ENCODE measurements at regions not wholly inside any gene's neighbourhood (a gene's known extent, or its start where the extent isn't known, plus 50 kb on each side); places are given as distances from the start of the nearest gene placed in this dataset.

DNA sequence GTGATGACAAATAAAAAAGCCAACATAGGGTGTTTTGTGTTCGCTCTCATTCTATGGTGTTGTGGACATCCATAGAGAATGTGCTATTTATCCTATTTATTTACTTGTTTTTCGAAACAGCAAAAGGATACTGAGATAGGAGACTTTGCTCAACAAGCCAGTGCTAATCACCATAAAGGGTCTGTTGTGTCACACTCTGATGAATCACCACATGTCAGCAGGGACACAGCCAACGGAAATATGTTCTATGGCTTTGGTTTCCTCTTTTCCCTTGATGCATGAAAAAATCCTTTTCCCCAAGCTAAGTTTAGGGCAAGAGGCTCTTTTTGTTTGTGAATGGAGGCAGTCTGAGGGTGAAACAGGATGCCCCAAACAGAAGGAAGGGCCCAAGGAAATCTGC is 154.3 kb downstream of the RNF152 start:
- Histone ChIP-seq H2AFZ (ENCODE audit: control insufficient read depth, low read depth, low read length) (no peak overlapping the region), H3K4me3 (no peak overlapping the region), H3K79me2 (ENCODE audit: control insufficient read depth, insufficient read depth, low read length) (no peaks in the 10 kb centered on the region), H3K27me3 (replicated peaks in 1 of 2; ENCODE audit: control insufficient read depth in 2 of 2, insufficient read depth in 2 of 2, low read length in 1 of 2) (no peaks in the 10 kb centered on the region; a peak in 1 of 4 replicates), H3K4me1 (ENCODE audit: control insufficient read depth, insufficient read depth, low read length) (no peaks in the 10 kb centered on the region), H3K27ac (ENCODE audit: control insufficient read depth, insufficient read depth) (no peak overlapping the region), H3K4me2 (ENCODE audit: control insufficient read depth, insufficient read depth) (no peak overlapping the region), H3K36me3 (ENCODE audit: control insufficient read depth in 2 of 2, insufficient read depth in 2 of 2, low read length in 1 of 2) (no peaks in the 10 kb centered on the region), H4K20me1 (ENCODE audit: control insufficient read depth, insufficient read depth) (no peaks in the 10 kb centered on the region), H3K9ac (ENCODE audit: control insufficient read depth, insufficient read depth, low read length) (no peak overlapping the region), H3K9me3 (replicated peaks; ENCODE audit: control insufficient read depth, insufficient read depth, low read length) (no peaks in the 10 kb centered on the region)
- no TSS peak for BruUV-seq (replicated peaks)
- DNase-seq (ENCODE audit: low read depth, low spot score) (no peak), ATAC-seq (no peak), FAIRE-seq (no peak)
- intact Hi-C loops (cut with micrococcal nuclease; ENCODE audit: unreplicated experiment): no loop called here
- ChIA-PET POLR2A (no interaction called here), SMC1A (ENCODE audit: uncharacterized antibody, unreplicated experiment) (no interaction called here), RAD21 (ENCODE audit: unreplicated experiment) (no interaction called here), CTCF (no interaction called here)
- in situ Hi-C loops (cut with MboI): no loop called here
- 24% methylated on average over 3 of the region's 3 CpGs for WGBS (ENCODE audit: insufficient coverage, insufficient replicate concordance, low lambda C conversion rate, missing lambda C conversion rate)
- no peak for TF ChIP-seq TCF12 (IDR thresholded peaks at IDR 0.05; ENCODE audit: low read depth, low read length)
- no peak for TF ChIP-seq WRNIP1 (IDR thresholded peaks at IDR 0.05; ENCODE audit: borderline replicate concordance, low read depth, low read length)
- TF ChIP-seq, protein P1, sequence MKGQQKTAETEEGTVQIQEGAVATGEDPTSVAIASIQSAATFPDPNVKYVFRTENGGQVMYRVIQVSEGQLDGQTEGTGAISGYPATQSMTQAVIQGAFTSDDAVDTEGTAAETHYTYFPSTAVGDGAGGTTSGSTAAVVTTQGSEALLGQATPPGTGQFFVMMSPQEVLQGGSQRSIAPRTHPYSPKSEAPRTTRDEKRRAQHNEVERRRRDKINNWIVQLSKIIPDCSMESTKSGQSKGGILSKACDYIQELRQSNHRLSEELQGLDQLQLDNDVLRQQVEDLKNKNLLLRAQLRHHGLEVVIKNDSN (IDR thresholded peaks at IDR 0.05; ENCODE audit: borderline replicate concordance, extremely low read length, insufficient read depth, low read depth, low read length): no peak
- TF ChIP-seq, protein P2, sequence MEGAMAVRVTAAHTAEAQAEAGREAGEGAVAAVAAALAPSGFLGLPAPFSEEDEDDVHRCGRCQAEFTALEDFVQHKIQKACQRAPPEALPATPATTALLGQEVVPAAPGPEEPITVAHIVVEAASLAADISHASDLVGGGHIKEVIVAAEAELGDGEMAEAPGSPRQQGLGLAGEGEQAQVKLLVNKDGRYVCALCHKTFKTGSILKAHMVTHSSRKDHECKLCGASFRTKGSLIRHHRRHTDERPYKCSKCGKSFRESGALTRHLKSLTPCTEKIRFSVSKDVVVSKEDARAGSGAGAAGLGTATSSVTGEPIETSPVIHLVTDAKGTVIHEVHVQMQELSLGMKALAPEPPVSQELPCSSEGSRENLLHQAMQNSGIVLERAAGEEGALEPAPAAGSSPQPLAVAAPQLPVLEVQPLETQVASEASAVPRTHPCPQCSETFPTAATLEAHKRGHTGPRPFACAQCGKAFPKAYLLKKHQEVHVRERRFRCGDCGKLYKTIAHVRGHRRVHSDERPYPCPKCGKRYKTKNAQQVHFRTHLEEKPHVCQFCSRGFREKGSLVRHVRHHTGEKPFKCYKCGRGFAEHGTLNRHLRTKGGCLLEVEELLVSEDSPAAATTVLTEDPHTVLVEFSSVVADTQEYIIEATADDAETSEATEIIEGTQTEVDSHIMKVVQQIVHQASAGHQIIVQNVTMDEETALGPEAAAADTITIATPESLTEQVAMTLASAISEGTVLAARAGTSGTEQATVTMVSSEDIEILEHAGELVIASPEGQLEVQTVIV (IDR thresholded peaks at IDR 0.05; ENCODE audit: borderline replicate concordance, partially characterized antibody): no peak
- TF ChIP-seq JUND (IDR thresholded peaks at IDR 0.05; ENCODE audit: low read depth, low read length): no peak
- TF ChIP-seq CEBPZ (IDR thresholded peaks at IDR 0.05; ENCODE audit: low read depth, low read length): no peak
- TF ChIP-seq RFX5 (IDR thresholded peaks at IDR 0.05; ENCODE audit: low read depth, low read length): no peak
- no peak for TF ChIP-seq ATF3 (IDR thresholded peaks at IDR 0.05; ENCODE audit: borderline replicate concordance, extremely low read depth, low read depth, low read length)
- TF ChIP-seq NRF1 (conservative IDR thresholded peaks at IDR 0.05; ENCODE audit: low read depth, low read length): no peak
- no peak for TF ChIP-seq SUZ12 (IDR thresholded peaks at IDR 0.05; ENCODE audit: unreplicated experiment)
- TF ChIP-seq SRF (IDR thresholded peaks at IDR 0.05; ENCODE audit: low read depth in 2 of 2, low read length in 2 of 2): no peak
- TF ChIP-seq, protein P3, sequence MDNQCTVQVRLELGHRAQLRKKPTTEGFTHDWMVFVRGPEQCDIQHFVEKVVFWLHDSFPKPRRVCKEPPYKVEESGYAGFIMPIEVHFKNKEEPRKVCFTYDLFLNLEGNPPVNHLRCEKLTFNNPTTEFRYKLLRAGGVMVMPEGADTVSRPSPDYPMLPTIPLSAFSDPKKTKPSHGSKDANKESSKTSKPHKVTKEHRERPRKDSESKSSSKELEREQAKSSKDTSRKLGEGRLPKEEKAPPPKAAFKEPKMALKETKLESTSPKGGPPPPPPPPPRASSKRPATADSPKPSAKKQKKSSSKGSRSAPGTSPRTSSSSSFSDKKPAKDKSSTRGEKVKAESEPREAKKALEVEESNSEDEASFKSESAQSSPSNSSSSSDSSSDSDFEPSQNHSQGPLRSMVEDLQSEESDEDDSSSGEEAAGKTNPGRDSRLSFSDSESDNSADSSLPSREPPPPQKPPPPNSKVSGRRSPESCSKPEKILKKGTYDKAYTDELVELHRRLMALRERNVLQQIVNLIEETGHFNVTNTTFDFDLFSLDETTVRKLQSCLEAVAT (IDR thresholded peaks at IDR 0.05): no peak
- no peak for TF ChIP-seq MXI1 (IDR thresholded peaks at IDR 0.05; ENCODE audit: low read depth, low read length)
- TF ChIP-seq PAX5 (IDR thresholded peaks at IDR 0.05; ENCODE audit: borderline replicate concordance, low read depth, low read length): no peak
